ENCODE measurements at regions not wholly inside any gene's neighbourhood (a gene's known extent, or its start where the extent isn't known, plus 50 kb on each side); places are given as distances from the start of the nearest gene placed in this dataset.

DNA sequence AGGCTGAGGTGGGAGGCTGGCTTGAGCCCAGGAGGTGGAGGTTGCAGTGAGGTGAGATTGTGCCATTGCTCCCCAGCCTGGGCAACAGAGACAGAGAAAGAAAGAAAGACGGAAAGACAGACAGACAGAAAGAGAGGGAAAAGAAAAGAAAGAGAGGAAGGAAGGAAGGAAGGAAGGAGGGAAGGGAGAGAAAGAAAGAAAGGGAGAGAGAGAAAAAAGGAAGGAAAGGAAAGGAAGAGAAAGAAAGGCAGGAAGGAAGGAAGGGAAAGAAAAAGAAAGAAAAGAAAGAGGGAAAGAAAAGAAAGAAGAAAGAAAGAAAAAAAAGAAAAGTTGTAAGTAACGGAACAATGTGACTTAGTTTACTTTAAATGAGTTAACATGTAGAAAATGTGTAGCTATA lies 260.7 kb upstream of the GRM7 start (continued):
- TF ChIP-seq, protein P1, sequence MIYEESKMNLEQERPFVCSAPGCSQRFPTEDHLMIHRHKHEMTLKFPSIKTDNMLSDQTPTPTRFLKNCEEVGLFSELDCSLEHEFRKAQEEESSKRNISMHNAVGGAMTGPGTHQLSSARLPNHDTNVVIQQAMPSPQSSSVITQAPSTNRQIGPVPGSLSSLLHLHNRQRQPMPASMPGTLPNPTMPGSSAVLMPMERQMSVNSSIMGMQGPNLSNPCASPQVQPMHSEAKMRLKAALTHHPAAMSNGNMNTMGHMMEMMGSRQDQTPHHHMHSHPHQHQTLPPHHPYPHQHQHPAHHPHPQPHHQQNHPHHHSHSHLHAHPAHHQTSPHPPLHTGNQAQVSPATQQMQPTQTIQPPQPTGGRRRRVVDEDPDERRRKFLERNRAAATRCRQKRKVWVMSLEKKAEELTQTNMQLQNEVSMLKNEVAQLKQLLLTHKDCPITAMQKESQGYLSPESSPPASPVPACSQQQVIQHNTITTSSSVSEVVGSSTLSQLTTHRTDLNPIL (CRISPR knock-in tag; IDR thresholded peaks at IDR 0.05), result no peak
- TF ChIP-seq ELF4 (CRISPR knock-in tag; IDR thresholded peaks at IDR 0.05) (0 out of 2 replicates have a peak, but pooled peaks have one; percentile 19), LARP7 (IDR thresholded peaks at IDR 0.05) (0 out of 2 replicates have a peak, but pooled peaks have one; percentile 71), OTX1 (CRISPR knock-in tag; IDR thresholded peaks at IDR 0.05) (0 out of 2 replicates have a peak, but pooled peaks have one; percentile 54), THRAP3 (IDR thresholded peaks at IDR 0.05; ENCODE audit: borderline replicate concordance) (0 out of 2 replicates have a peak, but pooled peaks have one; percentile 39), ZFP36 (IDR thresholded peaks at IDR 0.05; ENCODE audit: low read depth, low read length, partially characterized antibody) (no peak), MECOM (CRISPR knock-in tag; IDR thresholded peaks at IDR 0.05) (no peak), HMG20A (CRISPR knock-in tag; conservative IDR thresholded peaks at IDR 0.05) (no peak), PHB2 (IDR thresholded peaks at IDR 0.05; ENCODE audit: low read depth) (0 out of 2 replicates have a peak, but pooled peaks have one; percentile 16), PPARD (CRISPR knock-in tag; IDR thresholded peaks at IDR 0.05) (no peak)
- TF ChIP-seq, protein P2, sequence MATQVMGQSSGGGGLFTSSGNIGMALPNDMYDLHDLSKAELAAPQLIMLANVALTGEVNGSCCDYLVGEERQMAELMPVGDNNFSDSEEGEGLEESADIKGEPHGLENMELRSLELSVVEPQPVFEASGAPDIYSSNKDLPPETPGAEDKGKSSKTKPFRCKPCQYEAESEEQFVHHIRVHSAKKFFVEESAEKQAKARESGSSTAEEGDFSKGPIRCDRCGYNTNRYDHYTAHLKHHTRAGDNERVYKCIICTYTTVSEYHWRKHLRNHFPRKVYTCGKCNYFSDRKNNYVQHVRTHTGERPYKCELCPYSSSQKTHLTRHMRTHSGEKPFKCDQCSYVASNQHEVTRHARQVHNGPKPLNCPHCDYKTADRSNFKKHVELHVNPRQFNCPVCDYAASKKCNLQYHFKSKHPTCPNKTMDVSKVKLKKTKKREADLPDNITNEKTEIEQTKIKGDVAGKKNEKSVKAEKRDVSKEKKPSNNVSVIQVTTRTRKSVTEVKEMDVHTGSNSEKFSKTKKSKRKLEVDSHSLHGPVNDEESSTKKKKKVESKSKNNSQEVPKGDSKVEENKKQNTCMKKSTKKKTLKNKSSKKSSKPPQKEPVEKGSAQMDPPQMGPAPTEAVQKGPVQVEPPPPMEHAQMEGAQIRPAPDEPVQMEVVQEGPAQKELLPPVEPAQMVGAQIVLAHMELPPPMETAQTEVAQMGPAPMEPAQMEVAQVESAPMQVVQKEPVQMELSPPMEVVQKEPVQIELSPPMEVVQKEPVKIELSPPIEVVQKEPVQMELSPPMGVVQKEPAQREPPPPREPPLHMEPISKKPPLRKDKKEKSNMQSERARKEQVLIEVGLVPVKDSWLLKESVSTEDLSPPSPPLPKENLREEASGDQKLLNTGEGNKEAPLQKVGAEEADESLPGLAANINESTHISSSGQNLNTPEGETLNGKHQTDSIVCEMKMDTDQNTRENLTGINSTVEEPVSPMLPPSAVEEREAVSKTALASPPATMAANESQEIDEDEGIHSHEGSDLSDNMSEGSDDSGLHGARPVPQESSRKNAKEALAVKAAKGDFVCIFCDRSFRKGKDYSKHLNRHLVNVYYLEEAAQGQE (IDR thresholded peaks at IDR 0.05; ENCODE audit: borderline replicate concordance), result no peak
- TF ChIP-seq, protein P2 (CRISPR knock-in tag; IDR thresholded peaks at IDR 0.05; ENCODE audit: low read depth), result no peak
- TF ChIP-seq, protein P3, sequence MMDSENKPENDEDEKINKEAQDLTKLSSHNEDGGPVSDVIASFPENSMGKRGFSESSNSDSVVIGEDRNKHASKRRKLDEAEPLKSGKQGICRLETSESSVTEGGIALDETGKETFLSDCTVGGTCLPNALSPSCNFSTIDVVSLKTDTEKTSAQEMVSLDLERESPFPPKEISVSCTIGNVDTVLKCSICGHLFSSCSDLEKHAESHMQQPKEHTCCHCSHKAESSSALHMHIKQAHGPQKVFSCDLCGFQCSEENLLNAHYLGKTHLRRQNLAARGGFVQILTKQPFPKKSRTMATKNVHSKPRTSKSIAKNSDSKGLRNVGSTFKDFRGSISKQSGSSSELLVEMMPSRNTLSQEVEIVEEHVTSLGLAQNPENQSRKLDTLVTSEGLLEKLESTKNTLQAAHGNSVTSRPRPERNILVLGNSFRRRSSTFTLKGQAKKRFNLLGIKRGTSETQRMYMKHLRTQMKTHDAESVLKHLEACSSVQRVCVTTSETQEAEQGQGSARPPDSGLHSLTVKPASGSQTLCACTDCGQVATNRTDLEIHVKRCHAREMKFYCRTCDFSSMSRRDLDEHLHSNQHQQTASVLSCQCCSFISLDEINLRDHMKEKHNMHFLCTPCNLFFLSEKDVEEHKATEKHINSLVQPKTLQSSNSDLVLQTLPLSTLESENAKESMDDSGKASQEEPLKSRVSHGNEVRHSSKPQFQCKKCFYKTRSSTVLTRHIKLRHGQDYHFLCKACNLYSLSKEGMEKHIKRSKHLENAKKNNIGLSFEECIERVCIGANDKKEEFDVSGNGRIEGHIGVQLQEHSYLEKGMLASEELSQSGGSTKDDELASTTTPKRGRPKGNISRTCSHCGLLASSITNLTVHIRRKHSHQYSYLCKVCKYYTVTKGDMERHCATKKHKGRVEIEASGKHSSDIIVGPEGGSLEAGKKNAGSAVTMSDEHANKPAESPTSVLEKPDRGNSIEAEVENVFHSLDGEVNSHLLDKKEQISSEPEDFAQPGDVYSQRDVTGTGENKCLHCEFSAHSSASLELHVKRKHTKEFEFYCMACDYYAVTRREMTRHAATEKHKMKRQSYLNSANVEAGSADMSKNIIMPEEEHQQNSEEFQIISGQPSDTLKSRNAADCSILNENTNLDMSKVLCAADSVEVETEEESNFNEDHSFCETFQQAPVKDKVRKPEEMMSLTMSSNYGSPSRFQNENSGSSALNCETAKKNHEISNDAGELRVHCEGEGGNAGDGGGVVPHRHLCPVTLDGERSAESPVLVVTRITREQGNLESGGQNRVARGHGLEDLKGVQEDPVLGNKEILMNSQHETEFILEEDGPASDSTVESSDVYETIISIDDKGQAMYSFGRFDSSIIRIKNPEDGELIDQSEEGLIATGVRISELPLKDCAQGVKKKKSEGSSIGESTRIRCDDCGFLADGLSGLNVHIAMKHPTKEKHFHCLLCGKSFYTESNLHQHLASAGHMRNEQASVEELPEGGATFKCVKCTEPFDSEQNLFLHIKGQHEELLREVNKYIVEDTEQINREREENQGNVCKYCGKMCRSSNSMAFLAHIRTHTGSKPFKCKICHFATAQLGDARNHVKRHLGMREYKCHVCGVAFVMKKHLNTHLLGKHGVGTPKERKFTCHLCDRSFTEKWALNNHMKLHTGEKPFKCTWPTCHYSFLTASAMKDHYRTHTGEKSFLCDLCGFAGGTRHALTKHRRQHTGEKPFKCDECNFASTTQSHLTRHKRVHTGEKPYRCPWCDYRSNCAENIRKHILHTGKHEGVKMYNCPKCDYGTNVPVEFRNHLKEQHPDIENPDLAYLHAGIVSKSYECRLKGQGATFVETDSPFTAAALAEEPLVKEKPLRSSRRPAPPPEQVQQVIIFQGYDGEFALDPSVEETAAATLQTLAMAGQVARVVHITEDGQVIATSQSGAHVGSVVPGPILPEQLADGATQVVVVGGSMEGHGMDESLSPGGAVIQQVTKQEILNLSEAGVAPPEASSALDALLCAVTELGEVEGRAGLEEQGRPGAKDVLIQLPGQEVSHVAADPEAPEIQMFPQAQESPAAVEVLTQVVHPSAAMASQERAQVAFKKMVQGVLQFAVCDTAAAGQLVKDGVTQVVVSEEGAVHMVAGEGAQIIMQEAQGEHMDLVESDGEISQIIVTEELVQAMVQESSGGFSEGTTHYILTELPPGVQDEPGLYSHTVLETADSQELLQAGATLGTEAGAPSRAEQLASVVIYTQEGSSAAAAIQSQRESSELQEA (IDR thresholded peaks at IDR 0.05; ENCODE audit: low read depth), result no peak
